GM18951 (cell line): ENCODE measurements at regions not wholly inside any gene's neighbourhood (a gene's known extent, or its start where the extent isn't known, plus 50 kb on each side); places are given as distances from the start of the nearest gene placed in this dataset.

Experiments used
- POLR2A ChIP-seq: IDR thresholded peaks from 4 replicates; pipeline ENCODE4 v1.6.1; 2011; ENCODE audit warnings: mild to moderate bottlenecking; ENCODE audit not compliant: insufficient read length, insufficient read depth; ENCODE audit errors: extremely low read depth
- in situ Hi-C: fragments of 300-500 bp; cut with MboI; formaldehyde crosslinking; loops from one replicate; pipeline ENCODE4 v1.12.0; 2022; ENCODE audit warnings: low sequenced_read_pairs, mixed read lengths, inconsistent platforms; ENCODE audit not compliant: unreplicated experiment

DNA sequence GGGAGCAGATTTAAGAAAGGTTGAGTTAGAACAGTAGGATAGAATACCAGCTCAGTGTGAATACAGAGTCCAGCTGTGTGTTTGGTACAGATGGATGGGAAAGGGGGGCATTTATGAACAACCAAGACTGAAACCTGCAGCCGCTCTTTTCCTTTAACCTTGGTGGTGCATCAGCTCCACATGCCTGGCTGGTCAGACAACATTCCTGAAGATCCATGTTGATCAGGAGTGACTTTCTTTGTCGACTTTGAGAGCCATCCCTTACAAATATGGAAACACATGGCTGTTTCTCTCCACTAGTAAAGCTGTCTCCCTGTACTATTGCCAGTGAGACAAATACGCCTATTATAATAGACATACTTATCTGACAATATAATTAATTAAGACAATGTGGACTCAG lies 476.5 kb upstream of the IGFBP3 start:
- no peak for TF ChIP-seq POLR2A
- in situ Hi-C loops = no loop called here

DNA sequence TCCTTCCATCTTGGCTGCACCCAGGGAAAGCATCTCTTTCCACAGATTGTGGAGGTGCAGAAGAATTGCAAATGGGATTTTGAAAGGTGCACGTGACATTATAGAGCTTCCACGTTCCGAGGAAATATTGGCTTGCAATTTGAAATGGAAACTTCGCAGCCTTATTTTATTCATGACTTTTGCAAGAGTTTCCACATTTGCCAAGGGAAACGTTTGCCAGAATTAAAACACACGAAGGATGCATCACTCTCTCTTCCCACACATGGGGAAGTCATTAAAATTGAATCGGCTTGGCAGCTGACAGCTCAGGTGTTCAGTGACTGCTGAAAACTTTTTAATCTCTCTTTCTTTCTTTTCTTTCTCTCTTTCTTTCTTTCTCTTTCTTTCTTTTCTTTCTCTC lies 475.4 kb upstream of the IGFBP3 start:
- TF ChIP-seq POLR2A = no peak
- in situ Hi-C loops = no loop called here

DNA sequence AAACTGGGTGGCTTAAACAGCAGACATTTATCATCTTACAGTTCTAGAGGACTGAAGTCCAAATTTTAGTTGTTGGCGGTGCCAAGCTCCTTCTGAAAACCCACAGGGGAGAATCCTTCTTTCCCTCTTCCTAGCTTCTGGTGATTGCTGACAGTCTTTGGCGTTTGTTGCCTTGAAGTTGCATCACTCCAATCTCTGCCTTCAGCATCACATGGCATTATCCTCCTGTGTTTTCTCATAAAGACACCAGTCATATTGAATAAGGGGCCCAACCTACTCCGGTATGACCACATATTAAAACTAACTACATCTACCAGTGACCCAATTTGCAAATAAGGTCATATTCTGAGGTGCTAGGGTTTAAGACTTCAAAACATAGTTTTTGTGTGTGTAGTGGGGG lies 472.1 kb upstream of the IGFBP3 start:
- TF ChIP-seq POLR2A = no peak
- in situ Hi-C loops = no loop called here

DNA sequence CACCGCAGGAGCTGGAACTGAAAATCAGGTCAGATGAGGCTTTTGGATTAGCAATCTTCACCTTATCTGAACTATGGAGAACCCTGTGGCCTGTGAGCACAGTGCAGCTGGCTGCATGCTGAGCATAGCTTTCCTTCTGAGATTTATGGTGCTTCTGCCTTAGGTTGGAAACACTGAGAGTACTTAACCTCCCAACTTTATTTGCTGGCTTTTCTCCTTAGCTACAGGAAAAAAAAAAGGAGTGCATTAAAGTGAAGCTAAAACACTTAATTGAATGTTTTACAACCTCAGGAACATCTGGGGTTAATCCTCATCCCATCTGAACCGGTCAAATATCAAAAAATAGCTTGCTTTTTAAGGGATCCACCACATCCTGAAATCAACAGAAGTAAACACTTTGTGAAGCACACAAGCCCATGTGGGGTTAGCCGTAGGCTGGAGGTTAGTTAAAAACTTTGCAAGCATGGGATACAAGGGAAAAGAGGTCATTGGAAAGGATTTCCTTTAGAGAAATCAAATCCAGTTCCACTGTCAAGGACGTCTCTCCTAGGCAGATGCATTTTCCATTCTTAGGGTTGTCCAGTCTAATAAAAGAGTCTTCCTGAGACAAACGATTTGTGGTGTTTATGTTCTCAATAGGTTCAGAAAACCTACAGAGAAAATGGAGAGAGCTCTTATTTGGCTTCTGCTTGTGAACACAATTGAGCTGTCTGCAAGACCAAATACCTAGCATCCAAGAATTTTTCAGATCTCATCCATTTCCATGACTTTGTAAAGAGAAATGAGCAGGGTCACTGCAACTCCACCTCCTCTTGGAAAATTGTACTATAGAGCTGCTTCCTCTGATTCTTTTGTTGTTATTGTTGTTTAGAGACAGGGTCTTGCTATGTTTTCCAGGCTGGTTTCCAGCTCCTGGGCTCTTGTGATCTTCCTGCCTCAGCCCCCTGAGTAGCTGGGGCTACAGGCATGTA lies 470.4 kb upstream of the IGFBP3 start:
- in situ Hi-C loops = no loop called here
- no peak for TF ChIP-seq POLR2A

DNA sequence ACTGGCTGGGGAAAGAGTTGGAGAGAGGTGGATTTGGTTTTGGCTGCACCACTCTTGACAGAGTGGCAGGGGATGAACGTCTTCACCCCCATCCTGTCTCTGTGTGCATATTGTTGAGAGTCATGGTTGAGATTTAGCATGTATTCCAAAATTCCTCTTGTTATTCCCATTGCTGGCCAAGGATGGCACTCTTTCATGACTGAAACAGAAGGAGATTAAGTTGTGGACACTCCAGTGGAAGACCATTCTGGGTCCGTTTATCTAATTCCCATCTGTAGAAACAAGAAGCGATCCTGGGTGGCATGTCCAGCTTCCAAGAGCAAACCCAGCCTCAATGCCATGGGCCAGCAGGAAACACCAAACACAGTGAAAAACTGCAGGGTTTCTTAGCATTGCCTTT lies 469.0 kb upstream of the IGFBP3 start:
- no peak for TF ChIP-seq POLR2A
- in situ Hi-C loops = no loop called here

DNA sequence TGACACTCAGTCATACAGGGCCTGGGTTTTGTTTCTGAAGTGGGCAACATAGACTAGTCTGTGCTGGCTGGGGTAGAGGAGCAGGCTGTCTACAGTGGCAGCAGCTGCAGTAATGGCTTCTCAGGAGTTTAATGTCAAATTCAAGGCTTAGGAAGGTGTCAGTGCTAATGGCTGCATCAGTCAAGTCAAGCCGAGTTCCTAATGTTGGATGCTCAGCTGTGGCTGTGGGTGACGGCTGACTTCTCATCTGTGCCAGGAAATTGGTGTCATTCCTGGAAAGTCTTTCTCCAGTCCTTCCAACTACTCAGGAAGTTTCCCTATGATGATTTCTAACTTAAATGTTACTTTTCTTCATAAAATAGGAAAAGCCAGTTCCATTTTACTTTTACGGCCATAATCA lies 468.1 kb upstream of the IGFBP3 start:
- TF ChIP-seq POLR2A = no peak
- in situ Hi-C loops = no loop called here

DNA sequence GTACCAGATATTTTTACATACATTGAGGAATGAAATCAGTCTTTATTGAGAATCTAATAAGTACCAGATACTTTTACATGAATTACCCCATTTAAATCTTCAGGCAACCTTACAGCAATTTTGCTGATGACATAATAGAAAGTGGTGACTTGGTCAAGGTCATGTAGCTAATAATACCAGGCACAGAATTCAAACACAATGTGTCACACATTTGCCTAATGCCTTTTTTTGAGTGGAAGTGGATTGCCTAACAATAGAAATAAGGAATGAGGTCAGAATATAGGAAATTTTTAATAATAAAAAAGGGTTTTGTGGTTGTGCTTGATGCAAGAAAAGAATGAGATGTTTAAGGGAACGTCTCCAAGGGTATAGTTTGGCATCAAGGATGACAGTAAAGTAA lies 466.6 kb upstream of the IGFBP3 start:
- in situ Hi-C loops = no loop called here
- no peak for TF ChIP-seq POLR2A

DNA sequence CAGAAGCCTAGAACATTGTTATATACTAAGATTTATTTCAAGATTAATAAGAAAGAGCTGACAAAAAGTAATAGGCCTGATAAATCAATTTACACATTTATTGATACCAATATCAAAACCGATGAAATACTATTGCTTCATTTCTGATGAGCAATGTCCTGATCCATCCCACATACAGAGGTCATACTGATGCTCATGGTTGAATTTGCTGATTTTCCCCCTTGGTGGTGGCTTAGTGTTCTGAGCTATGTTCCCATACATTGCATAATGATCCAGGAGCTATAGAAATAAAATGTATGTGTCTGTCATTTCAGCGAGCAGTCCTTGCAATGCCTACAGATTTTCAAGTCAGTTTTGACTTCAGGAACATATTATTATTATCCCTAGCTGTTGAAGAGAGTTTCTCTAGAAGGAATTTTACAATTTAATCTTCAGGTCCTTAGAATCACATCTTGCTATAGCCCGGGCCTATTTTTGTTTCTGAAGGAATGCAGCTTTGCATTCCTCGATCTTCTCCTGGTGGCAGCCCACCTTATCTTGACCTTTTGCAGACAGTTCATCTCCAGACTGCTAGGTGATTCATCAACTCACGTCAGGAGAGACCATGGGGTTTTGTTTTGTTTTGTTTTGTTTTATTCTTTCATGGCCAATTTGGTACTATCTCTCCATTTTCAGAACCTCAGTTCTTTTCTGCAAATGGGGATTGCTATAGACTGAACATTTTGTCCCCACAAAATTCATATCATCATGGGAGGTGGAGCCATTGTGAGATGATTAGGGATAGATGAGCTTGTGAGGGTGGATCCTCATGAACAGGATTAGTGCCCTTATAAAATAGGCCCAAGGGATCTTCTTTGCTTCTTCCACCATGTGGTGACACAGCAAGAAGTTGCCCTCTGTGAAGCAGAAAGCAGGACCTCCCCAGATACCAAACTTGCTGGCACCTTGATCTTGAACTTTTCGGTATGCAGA lies 465.6 kb upstream of the IGFBP3 start:
- in situ Hi-C loops = no loop called here
- TF ChIP-seq POLR2A = no peak

DNA sequence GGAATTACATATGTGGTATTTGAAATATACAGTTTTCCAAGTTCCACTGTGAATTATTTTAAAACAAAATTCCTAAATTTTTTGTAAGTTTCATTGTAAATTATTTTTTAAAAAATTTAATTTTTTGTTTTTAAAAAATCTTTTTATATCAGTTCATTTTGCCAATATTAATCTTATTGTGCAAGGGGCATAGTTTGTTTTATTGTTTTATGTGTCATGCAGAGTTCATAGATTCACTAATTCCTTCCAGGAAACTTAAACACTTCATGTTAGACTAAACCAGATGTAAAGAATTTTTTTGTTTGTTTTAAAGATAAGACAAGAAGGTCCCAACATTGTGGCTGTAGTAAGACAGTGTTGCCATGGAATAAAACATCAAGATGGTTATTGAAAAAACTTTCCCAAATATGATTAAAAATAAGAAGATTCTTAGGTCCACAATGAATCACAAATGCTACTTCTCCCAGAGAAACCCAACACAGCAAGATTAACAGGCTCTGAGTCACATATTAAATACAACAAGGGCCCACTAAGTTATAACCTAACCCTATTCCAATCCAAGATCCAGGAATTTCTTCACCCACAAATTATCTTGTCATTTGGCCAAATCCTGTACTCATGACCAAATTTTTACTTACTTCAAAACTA lies 464.7 kb upstream of the IGFBP3 start:
- in situ Hi-C loops = no loop called here

DNA sequence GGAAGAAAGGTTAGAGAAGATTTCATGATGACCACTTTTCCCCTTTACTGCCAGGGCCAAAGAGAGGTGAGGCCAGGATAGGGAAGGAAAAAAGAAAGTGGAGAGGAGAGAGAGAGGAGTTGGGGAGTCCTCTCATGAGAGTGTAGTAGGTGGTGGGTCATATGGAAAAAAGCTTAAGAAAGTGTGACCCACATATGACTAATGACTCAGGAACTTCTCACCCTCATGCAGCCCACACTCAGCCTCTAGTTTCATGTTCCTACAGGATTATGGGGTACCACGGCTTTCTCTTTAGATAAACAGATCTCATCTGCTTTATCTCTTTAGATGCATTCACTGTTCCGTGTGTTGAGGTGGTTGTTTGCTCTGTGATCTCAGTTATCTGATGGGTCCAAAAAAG lies 462.5 kb upstream of the IGFBP3 start:
- in situ Hi-C loops = no loop called here
- no peak for TF ChIP-seq POLR2A

More for the DNA sequence above, 464.7 kb upstream of the IGFBP3 start:
- no peak for TF ChIP-seq POLR2A

DNA sequence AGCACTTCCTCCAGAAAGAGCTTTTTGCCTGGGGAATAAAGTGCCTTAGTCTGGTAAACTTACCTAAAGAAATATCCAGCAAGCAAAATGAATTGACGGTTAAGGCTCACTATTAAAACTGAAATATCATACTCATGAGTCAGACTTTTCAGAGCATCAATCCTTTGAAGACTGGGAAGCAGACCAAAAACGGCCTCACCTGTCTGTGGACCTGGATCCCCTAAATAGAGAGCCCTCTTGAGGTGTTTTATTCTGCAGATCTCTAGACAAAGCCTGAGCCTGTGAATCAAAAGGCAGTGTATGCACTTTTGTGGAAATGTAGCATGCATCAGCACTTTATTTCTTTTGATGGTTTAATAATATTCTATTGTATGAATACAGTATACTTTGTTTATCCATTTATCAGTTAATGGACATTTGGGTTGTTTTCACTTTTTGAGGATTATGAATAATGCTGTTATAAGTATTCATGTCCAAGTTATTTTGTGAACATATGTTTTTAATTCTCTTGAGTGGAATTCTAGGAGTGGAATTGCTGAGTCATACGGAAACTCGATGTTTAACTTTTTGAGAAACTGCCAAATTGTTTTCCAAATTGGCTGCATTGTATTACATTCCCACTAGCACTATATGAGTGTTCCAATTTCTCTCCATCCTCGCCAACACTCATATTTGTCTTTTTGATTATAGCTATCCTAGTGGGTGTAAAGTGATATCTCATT lies 449.0 kb upstream of the IGFBP3 start:
- no peak for TF ChIP-seq POLR2A
- in situ Hi-C loops = no loop called here

DNA sequence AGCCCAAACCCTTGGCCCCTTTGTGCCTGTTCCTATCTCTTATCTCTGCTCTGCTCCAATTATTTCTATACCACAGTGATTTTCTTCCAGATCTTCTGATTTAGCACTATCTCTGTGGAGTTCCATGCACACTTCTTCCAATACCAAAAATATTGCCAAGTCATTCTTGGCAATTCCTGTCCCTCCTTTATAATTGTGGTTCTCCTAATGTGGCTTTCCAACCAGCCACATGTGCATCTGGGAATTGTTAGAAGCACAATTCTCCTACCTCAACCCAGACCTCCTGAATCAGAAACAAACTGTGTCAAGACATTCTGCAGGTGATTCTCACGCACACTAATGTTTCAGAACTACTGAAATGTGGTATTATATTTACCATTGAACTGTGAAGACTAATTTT lies 447.8 kb upstream of the IGFBP3 start:
- in situ Hi-C loops = no loop called here
- TF ChIP-seq POLR2A = no peak
